B cell (primary cell): ENCODE measurements at regions not wholly inside any gene's neighbourhood (a gene's known extent, or its start where the extent isn't known, plus 50 kb on each side); places are given as distances from the start of the nearest gene placed in this dataset.

Source experiments
- ATAC-seq: fragments of 200-7000 bp; cut with Tn5 transposase; one replicate; pipeline ENCODE4 v1.10.0; 2021; ENCODE audit warnings: low read depth, mild to moderate bottlenecking, moderate number of reproducible peaks, moderate library complexity
- CTCF ChIA-PET: fragments of 350-600 bp; sonication (Branson Sonifier 250); formaldehyde crosslinking; loops from one replicate; lab custom pipeline; 2021; ENCODE audit warnings: antibody characterized with exemption, inconsistent platforms; lab: Charles Lee
- POLR2A ChIA-PET: fragments of 350-600 bp; sonication (Branson Sonifier 250); formaldehyde crosslinking; loops from one replicate; lab custom pipeline; 2021; ENCODE audit warnings: antibody characterized with exemption; lab: Charles Lee
- DNase-seq: peaks from one replicate; pipeline ENCODE4 v3.0.0; 2013
- H2AFZ ChIP-seq: 2 replicates; pipeline ENCODE4 v1.6.1; 2012; ENCODE audit warnings: mild to moderate bottlenecking, low read depth, low read length; ENCODE audit not compliant: insufficient read depth, poor library complexity, severe bottlenecking
- H3K27ac ChIP-seq, 2 donors: 1 replicate in 1 of 2; 2 replicates in 1 of 2; pipeline ENCODE4 v1.5.1; 2012 to 2013; ENCODE audit warnings: low read length in 2 of 2, mild to moderate bottlenecking in 2 of 2, moderate library complexity in 1 of 2
- H3K27me3 ChIP-seq, 4 experiments: fragments of 200-600 bp in 1 of 4; sonication (generic) in 1 of 4; replicated peaks in 1 of 4; 1 replicate in 2 of 4; 2 replicates in 2 of 4; pipeline versions ENCODE4 v1.6.1 to v1.7.0; 2013 to 2016; ENCODE audit warnings: low read length in 3 of 4, mild to moderate bottlenecking in 2 of 4, mixed read lengths in 1 of 4, moderate library complexity in 1 of 4; ENCODE audit not compliant: insufficient read depth in 4 of 4, control insufficient read depth in 3 of 4; ENCODE audit errors: control extremely low read depth in 1 of 4
- H3K36me3 ChIP-seq, 2 experiments: replicated peaks in 1 of 2; 1 replicate in 1 of 2; 2 replicates in 1 of 2; pipeline versions ENCODE4 v1.6.1 to v1.7.1; 2013; ENCODE audit warnings: low read length in 1 of 2; ENCODE audit not compliant: insufficient read depth in 2 of 2, control insufficient read depth in 1 of 2; ENCODE audit errors: control extremely low read depth in 1 of 2, extremely low read depth in 1 of 2
- H3K4me1 ChIP-seq, 2 donors: fragments of 200-600 bp in 1 of 2; sonication (generic) in 1 of 2; 1 replicate in 1 of 2; 2 replicates in 1 of 2; pipeline versions ENCODE4 v1.5.1 to v1.6.1; 2013 to 2017; ENCODE audit warnings: low read length in 2 of 2; ENCODE audit not compliant: control insufficient read depth in 2 of 2, insufficient read depth in 2 of 2
- H3K4me2 ChIP-seq: replicated peaks from 2 replicates; pipeline ENCODE3; 2012; ENCODE audit warnings: mild to moderate bottlenecking, low read depth, low read length; ENCODE audit not compliant: poor library complexity, severe bottlenecking
- H3K4me3 ChIP-seq, 5 experiments: fragments of 200-600 bp in 1 of 5; sonication (generic) in 1 of 5; 1 replicate in 3 of 5; 2 replicates in 2 of 5; pipeline versions ENCODE4 v1.5.1 to v1.7.0; 2011 to 2016; ENCODE audit warnings: low read length in 4 of 5, mild to moderate bottlenecking in 4 of 5, low read depth in 2 of 5, control low read depth in 1 of 5, moderate library complexity in 1 of 5; ENCODE audit not compliant: insufficient read depth in 1 of 5; ENCODE audit errors: control extremely low read depth in 1 of 5, extremely low read depth in 1 of 5
- H3K79me2 ChIP-seq: fragments of 200-600 bp; sonication (generic); one replicate; pipeline ENCODE4 v1.6.0; 2016; ENCODE audit warnings: low read length; ENCODE audit not compliant: control insufficient read depth, insufficient read depth
- H3K9ac ChIP-seq: fragments of 200-600 bp; sonication (generic); 2 replicates; pipeline ENCODE4 v1.6.1; 2017; ENCODE audit warnings: mild to moderate bottlenecking, low read length, moderate library complexity
- H3K9me3 ChIP-seq, 3 donors: one replicate each; pipeline versions ENCODE4 v1.6.1 to v1.7.1; 2013; ENCODE audit warnings: low read length in 2 of 3; ENCODE audit not compliant: control insufficient read depth in 2 of 3, insufficient read depth in 1 of 3; ENCODE audit errors: control extremely low read depth in 1 of 3
- H4K20me1 ChIP-seq: 2 replicates; pipeline ENCODE4 v1.6.0; 2012; ENCODE audit warnings: mild to moderate bottlenecking, low read length; ENCODE audit not compliant: insufficient read depth, control insufficient read depth, poor library complexity, severe bottlenecking
- H3K27ac Mint-ChIP-seq: one replicate; pipeline ENCODE4 v1.8.0; 2021; ENCODE audit warnings: mixed read lengths
- H3K27me3 Mint-ChIP-seq: one replicate; pipeline ENCODE4 v1.8.0; 2021; ENCODE audit warnings: mixed read lengths
- H3K4me1 Mint-ChIP-seq: one replicate; pipeline ENCODE4 v1.8.0; 2021; ENCODE audit warnings: mixed read lengths
- H3K4me3 Mint-ChIP-seq: one replicate; pipeline ENCODE4 v1.8.0; 2021; ENCODE audit warnings: mixed read lengths
- H3K9me3 Mint-ChIP-seq: one replicate; pipeline ENCODE4 v1.8.0; 2022; ENCODE audit warnings: mixed read lengths; ENCODE audit not compliant: insufficient read depth
- CTCF ChIP-seq: fragments of 200-600 bp; IDR thresholded peaks from one replicate; pipeline ENCODE4 v1.8.0; 2022; ENCODE audit warnings: antibody characterized with exemption, mild to moderate bottlenecking
- EZH2 ChIP-seq: IDR thresholded peaks from 2 replicates; pipeline ENCODE4 v1.6.1; 2012; ENCODE audit warnings: borderline replicate concordance, low read depth, mild to moderate bottlenecking, moderate library complexity, low read length; ENCODE audit not compliant: insufficient read depth, poor library complexity, severe bottlenecking
- WGBS: methylation state at CpG from one replicate; pipeline ENCODE4 v1.1.5; 2013; ENCODE audit warnings: missing lambda C conversion rate; ENCODE audit not compliant: insufficient coverage; 5-methylcytosine and 5-hydroxymethylcytosine counted together
- intact Hi-C: fragments of 100-400 bp; cut with micrococcal nuclease; formaldehyde crosslinking; loops from one replicate; pipeline ENCODE4 v1.10.0; 2022

GRCh38 chr4:17098996-17099395 is 200.6 kb upstream of the LDB2 start:
- H3K36me3 ChIP-seq = no peaks in the 10 kb centered on the region
- H3K9ac ChIP-seq = no peak overlapping the region
- Mint-ChIP-seq H3K4me1 (no peaks in the 10 kb centered on the region), H3K27me3 (no peaks in the 10 kb centered on the region), H3K27ac (no peak overlapping the region), H3K9me3 (no peaks in the 10 kb centered on the region), H3K4me3 (no peak overlapping the region)
- ATAC-seq = no peak
- intact Hi-C loops = no loop called here
- no peaks in the 10 kb centered on the region for H3K4me1 ChIP-seq
- no peaks in the 10 kb centered on the region for H4K20me1 ChIP-seq
- H3K27ac ChIP-seq = no peak overlapping the region
- no peak for DNase-seq
- H3K27me3 ChIP-seq = no peaks in the 10 kb centered on the region
- no peak for TF ChIP-seq EZH2
- TF ChIP-seq CTCF = no peak
- H3K79me2 ChIP-seq = no peaks in the 10 kb centered on the region
- CTCF ChIA-PET = no interaction called here
- no peaks in the 10 kb centered on the region for H3K9me3 ChIP-seq
- H2AFZ ChIP-seq = no peak overlapping the region
- H3K4me3 ChIP-seq = no peak overlapping the region
- no CpG with 5 or more reads among the region's 2 CpGs for WGBS
- POLR2A ChIA-PET = no interaction called here
- no peak overlapping the region for H3K4me2 ChIP-seq

GRCh38 chr4:17098401-17098800 is 200.0 kb upstream of the LDB2 start:
- H3K4me3 Mint-ChIP-seq = no peak overlapping the region
- no peak for ATAC-seq
- no peak for DNase-seq
- Histone ChIP-seq H4K20me1 (no peaks in the 10 kb centered on the region), H3K4me1 (no peaks in the 10 kb centered on the region), H3K4me3 (no peak overlapping the region), H3K9me3 (no peaks in the 10 kb centered on the region), H3K36me3 (no peaks in the 10 kb centered on the region), H2AFZ (no peak overlapping the region), H3K79me2 (no peaks in the 10 kb centered on the region), H3K9ac (no peak overlapping the region), H3K4me2 (no peak overlapping the region), H3K27ac (no peak overlapping the region), H3K27me3 (no peaks in the 10 kb centered on the region)
- 95% methylated on average over 4 of the region's 4 CpGs for WGBS
- ChIA-PET CTCF (no interaction called here), POLR2A (no interaction called here)
- no peaks in the 10 kb centered on the region for H3K9me3 Mint-ChIP-seq
- H3K4me1 Mint-ChIP-seq = no peaks in the 10 kb centered on the region
- intact Hi-C loops = no loop called here
- H3K27me3 Mint-ChIP-seq = no peaks in the 10 kb centered on the region
- no peak overlapping the region for H3K27ac Mint-ChIP-seq
- no peak for TF ChIP-seq CTCF
- TF ChIP-seq EZH2 = no peak
